ENCODE measurements at regions not wholly inside any gene's neighbourhood (a gene's known extent, or its start where the extent isn't known, plus 50 kb on each side); places are given as distances from the start of the nearest gene placed in this dataset.

DNA sequence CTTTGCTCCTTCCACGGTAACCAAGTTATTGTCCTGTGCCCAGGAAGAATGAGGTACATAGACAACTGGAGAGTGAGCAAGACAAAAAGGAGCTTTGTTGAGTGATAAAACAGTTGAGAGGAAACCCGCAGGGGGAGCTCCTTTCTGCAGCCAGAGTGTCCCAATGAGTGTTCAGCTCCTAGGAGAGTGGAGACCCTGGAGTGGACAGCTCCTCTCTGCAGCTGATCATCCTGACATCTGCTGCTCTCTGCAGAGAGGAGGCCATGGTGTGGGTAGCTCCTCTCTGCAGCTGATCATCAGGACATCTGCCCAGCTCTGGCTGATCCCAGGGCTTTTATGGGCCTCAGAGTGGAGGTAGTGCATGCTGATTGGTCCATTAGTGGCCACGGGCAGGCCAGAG lies 53.4 kb upstream of the PCDH15 start:
- TF ChIP-seq, protein P1, sequence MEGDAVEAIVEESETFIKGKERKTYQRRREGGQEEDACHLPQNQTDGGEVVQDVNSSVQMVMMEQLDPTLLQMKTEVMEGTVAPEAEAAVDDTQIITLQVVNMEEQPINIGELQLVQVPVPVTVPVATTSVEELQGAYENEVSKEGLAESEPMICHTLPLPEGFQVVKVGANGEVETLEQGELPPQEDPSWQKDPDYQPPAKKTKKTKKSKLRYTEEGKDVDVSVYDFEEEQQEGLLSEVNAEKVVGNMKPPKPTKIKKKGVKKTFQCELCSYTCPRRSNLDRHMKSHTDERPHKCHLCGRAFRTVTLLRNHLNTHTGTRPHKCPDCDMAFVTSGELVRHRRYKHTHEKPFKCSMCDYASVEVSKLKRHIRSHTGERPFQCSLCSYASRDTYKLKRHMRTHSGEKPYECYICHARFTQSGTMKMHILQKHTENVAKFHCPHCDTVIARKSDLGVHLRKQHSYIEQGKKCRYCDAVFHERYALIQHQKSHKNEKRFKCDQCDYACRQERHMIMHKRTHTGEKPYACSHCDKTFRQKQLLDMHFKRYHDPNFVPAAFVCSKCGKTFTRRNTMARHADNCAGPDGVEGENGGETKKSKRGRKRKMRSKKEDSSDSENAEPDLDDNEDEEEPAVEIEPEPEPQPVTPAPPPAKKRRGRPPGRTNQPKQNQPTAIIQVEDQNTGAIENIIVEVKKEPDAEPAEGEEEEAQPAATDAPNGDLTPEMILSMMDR (conservative IDR thresholded peaks at IDR 0.05; ENCODE audit: low read depth, low read length) = no peak
- no peak for DNase-seq (ENCODE audit: low read depth)
- no peak overlapping the region for H3K4me3 ChIP-seq (ENCODE audit: low read depth, low read length)

DNA sequence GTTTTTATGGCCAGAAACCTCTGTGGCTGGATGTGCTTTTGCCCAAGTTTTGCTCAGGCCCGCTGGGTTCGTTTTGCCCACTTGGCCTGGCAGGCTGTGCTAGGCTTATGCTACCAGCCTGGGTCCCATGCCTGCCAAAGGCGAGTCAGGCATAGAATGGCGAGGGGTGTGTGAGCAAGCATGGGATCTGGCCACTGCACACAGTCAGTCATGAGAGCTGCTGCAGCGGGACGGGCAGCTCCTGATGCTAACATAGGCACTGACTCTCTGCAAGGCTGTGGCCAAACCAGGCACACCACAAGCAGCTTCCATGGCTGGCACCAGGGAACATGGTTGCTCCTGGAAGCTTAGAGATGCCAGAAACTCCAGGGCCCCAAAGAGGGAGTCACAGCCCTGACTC lies 52.9 kb upstream of the PCDH15 start:
- H3K4me3 ChIP-seq (ENCODE audit: low read depth, low read length) = no peak overlapping the region
- no peak for DNase-seq (ENCODE audit: low read depth)
- TF ChIP-seq, protein P1 (conservative IDR thresholded peaks at IDR 0.05; ENCODE audit: low read depth, low read length) = no peak

All from epithelial cell of proximal tubule (primary cell).